ENCODE measurements at regions not wholly inside any gene's neighbourhood (a gene's known extent, or its start where the extent isn't known, plus 50 kb on each side); places are given as distances from the start of the nearest gene placed in this dataset.

GRCh38 chr18:70617020-70617763 is 328.3 kb downstream of the SOCS6 start:
- TF ChIP-seq YY1 (IDR thresholded peaks at IDR 0.05; ENCODE audit: extremely low read depth, insufficient replicate concordance, low read depth, low read length) = no peak
- no peak for TF ChIP-seq POLR2AphosphoS5 (IDR thresholded peaks at IDR 0.05; ENCODE audit: low read depth, low read length)
- TF ChIP-seq POLR2A (IDR thresholded peaks at IDR 0.05; ENCODE audit: borderline replicate concordance, extremely low read depth, insufficient read depth, insufficient read length) = no peak
- TF ChIP-seq RAD21 (IDR thresholded peaks at IDR 0.05; ENCODE audit: low read depth) = no peak
- no peak for TF ChIP-seq SRF (IDR thresholded peaks at IDR 0.05; ENCODE audit: low read depth)
- no peak for TF ChIP-seq CTCF (IDR thresholded peaks at IDR 0.05 in 2 of 3, conservative IDR thresholded peaks at IDR 0.05 in 1 of 3; ENCODE audit: borderline replicate concordance in 1 of 3, insufficient read depth in 1 of 3, low read depth in 2 of 3, low read length in 2 of 3)
- TF ChIP-seq ZFX (IDR thresholded peaks at IDR 0.05) = no peak

Data from HCT116 (cell line).